HuH-7 (cell line): ENCODE measurements at regions not wholly inside any gene's neighbourhood (a gene's known extent, or its start where the extent isn't known, plus 50 kb on each side); places are given as distances from the start of the nearest gene placed in this dataset.
"Not testable (repeated sequence)": the region's sequence is repeated elsewhere in the genome, so short reads cannot be mapped to it uniquely, and the experiment has no call there.

ENCODE experiments used
- DNase-seq: peaks from one replicate; pipeline ENCODE4 v3.0.0; 2011; ENCODE audit warnings: low spot score

- peak; percentile 18 for DNase-seq
Measured at GRCh38 chr11:13135385-13136271, 126.5 kb downstream of the RASSF10 start.

GRCh38 chr11:13136272-13136596 is 127.1 kb downstream of the RASSF10 start:
- no peak for DNase-seq

- no peak for DNase-seq
Measured at GRCh38 chr11:13137844-13138301, 128.8 kb downstream of the RASSF10 start.

- not testable (repeated sequence) for DNase-seq
Measured at GRCh38 chr11:13139085-13139484, 130.0 kb downstream of the RASSF10 start.

GRCh38 chr11:13140028-13140870 is 131.1 kb downstream of the RASSF10 start:
- peak; percentile 73 for DNase-seq

- DNase-seq: no peak
Measured at GRCh38 chr11:13140873-13141655, 131.9 kb downstream of the RASSF10 start.

GRCh38 chr11:13141731-13142709 is 132.9 kb downstream of the RASSF10 start:
- DNase-seq: no peak

- DNase-seq: no peak
Measured at GRCh38 chr11:13143486-13144297, 133.9 kb upstream of the BMAL1 start.

GRCh38 chr11:13145461-13145860 is 132.1 kb upstream of the BMAL1 start:
- no peak for DNase-seq

GRCh38 chr11:13149991-13150390 is 127.6 kb upstream of the BMAL1 start:
- DNase-seq: no peak

GRCh38 chr11:13150487-13150886 is 127.1 kb upstream of the BMAL1 start:
- DNase-seq: no peak

GRCh38 chr11:13152264-13152663 is 125.3 kb upstream of the BMAL1 start:
- DNase-seq: no peak

GRCh38 chr11:13152736-13153541 is 124.7 kb upstream of the BMAL1 start:
- DNase-seq: no peak

GRCh38 chr11:13154374-13154773 is 123.2 kb upstream of the BMAL1 start:
- DNase-seq: not testable (repeated sequence)

GRCh38 chr11:13160346-13160745 is 117.2 kb upstream of the BMAL1 start:
- DNase-seq: no peak

GRCh38 chr11:13160806-13161205 is 116.8 kb upstream of the BMAL1 start:
- no peak for DNase-seq

- DNase-seq: no peak
Measured at GRCh38 chr11:13163158-13163557, 114.4 kb upstream of the BMAL1 start.

GRCh38 chr11:13166036-13166435 is 111.6 kb upstream of the BMAL1 start:
- no peak for DNase-seq

- no peak for DNase-seq
Measured at GRCh38 chr11:13168271-13168670, 109.3 kb upstream of the BMAL1 start.
